Stimulated activated CD4-positive, alpha-beta T cell treated with anti-CD3 and anti-CD28 coated beads, Interleukin-2, amount 100 ng/mL, for 24 hours (primary cell): ENCODE measurements at regions not wholly inside any gene's neighbourhood (a gene's known extent, or its start where the extent isn't known, plus 50 kb on each side); places are given as distances from the start of the nearest gene placed in this dataset.

Experiments
- DNase-seq, 2 donors: peaks; one replicate each; pipeline ENCODE4 v3.0.0-alpha.2; 2020

- no peak for DNase-seq
Observed at GRCh38 chr5:35477911-35478310, 139.8 kb upstream of the SPEF2 start.

DNA sequence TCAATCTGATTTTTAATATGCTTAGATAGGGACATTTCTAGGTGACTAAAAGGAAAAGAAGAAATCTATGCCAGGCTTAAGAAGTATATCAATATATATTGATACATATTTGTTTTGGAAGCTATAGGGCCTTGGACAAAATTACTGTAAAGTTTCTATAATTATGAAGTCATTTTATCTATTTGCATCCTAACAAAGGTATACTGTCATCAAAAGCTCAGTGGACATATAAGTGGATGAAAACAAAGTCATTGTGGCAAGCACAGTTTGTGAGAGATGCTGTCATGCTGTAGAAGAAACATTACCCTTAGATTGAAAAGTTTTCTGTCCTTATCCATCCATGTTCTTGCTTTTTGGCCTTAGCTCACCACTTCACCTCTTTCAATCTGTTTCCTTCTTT, 140.3 kb upstream of the SPEF2 start:
- no peak for DNase-seq

- no peak for DNase-seq
Observed at GRCh38 chr5:35476797-35477196, 140.9 kb upstream of the SPEF2 start.

DNA sequence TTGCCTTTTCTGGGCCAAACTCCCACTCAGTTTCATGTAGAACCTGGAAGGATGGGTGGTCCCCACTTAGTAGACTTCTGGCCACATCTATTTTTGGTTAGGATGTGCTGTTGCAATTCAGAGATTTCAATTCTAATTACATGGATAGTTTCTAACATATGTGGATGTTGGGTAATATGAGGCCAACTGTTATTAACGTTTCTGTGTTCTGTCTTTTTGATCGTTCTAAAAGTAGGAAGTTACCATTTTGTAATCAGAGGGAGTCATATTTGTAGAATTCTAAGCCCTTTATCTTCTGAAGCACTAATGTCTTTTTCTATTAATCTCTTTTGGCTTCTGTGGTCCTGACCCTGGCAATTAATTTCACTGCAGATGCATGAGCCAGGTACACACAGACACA, 141.6 kb upstream of the SPEF2 start:
- DNase-seq = no peak

- DNase-seq = no peak
Observed at GRCh38 chr5:35473589-35473988, 144.1 kb upstream of the SPEF2 start.

DNA sequence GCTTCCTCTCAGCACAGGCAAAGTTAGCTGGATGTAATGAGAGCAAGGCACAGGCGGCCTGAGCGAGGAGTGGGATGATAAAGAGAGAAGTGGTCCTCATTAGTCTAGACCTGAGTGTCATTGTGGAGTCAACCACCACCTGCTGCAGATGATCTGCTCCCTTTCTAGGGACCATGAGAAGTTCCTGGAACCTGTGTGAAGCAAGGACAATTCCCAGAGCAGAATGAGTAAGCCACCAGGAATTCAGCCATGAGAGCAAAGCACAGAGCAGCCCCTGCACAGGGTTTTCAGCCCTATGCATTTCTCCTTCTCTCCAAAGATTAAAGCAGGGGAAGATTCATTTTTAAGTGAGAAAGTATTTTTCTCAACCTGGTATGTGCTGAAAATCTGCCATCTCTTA, 146.8 kb upstream of the SPEF2 start:
- DNase-seq = no peak

- DNase-seq = no peak
Observed at GRCh38 chr5:35468811-35469210, 148.9 kb upstream of the SPEF2 start.

DNA sequence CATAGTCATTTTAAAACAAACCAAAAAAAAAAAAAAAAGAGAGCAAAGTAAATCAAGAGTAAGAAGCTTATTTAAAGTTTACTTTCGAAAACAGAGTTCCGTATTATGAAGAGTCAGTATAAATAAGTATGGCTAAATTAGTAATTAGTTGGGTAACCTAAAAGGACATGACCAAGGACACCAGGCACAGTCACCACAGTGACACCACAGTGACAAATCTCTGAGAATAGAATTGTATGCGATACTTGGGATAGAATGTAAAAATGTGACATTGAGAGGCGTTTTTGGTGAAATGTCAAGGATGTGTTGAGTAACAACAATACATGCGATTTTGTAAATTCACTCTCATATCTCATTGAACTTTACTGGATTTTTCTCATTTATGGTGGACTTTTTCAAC, 150.9 kb upstream of the SPEF2 start:
- DNase-seq = no peak

DNA sequence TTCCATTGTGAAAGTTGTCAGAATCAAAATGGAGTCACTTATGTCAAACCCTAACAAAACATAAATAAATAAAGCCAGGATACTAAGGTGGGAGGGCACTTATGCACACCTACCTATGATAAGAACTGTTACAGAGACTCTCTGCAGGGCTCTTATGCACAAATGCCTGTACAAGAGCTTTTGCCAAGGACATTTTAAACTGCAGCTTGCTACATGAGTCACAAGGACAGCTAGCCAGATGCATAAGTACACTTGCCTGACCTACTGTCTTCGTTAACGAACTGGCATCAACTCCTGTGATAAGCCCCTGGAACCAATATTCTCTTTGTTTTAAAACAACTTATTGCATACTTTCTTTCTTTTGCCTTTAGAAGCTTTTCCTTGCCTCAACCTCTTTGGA, 152.9 kb upstream of the SPEF2 start:
- DNase-seq = no peak

GRCh38 chr5:35461530-35461929, 156.1 kb upstream of the SPEF2 start:
- DNase-seq = no peak

DNA sequence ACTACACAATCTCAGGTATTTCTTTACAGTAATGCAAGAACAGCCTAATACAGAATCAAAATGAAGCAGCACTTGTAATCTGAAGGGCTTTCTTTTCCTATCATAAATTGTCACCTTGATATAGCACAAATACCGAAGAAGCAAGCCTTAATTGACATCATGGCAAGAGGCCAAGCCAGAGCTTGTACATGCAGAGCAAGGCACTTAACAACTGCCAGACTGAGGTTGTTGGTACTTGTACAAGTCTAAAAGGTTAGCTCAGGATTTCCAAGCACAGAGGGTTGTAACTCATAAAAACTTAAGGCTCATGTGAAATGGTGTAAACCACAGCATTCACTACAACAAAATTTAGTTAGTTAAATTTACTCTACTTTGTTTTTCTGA, 158.8 kb upstream of the SPEF2 start:
- no peak for DNase-seq

GRCh38 chr5:35457912-35458823, 159.5 kb upstream of the SPEF2 start:
- DNase-seq = no peak

DNA sequence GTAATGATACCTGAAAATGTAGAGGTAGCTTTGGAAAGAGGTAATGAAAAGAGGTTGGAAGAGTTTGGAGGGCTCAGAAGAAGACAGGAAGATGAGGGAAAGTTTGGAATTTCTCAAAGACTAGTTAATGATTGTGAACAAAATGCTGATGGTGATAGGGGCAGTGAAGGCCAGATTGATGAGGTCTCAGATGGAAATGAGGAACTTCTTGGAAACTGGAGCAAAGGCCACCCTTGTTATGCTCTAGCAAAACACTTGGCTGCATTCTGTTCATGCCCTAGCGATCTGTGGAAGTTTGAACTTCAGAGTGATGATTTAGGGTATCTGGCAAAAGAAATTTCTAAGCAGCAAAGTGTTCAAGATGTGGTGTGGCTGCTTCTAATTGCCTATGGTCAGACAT, 161.2 kb upstream of the SPEF2 start:
- no peak for DNase-seq

DNA sequence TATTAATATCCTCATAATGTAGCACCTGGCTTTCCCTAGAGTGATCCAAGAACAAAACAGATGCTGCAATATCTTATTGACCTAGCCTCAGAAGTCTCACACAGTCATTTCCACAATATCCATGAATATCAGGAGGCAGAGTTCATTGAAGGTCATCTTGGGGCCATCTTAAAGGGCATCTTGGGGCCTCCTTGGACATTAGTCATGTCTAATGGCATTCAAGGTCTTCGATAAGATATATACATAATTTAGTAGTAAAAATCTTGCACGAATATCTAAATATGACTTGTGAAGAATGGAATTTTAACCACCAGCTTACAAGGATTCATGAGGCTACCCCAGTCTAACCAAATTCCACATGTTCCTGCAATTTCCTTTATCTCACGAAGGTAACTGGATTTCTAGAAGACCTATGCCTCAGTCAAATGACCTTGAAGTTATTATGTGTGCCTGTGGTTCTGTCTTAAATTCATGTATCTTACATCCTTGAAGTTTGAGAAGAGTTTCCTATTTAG, 163.6 kb upstream of the SPEF2 start:
- DNase-seq = no peak

GRCh38 chr5:35443803-35444595, 173.7 kb upstream of the SPEF2 start:
- DNase-seq = no peak

- no peak for DNase-seq
Observed at GRCh38 chr5:35442885-35443639, 174.6 kb upstream of the SPEF2 start.

- no peak for DNase-seq
Observed at GRCh38 chr5:35440409-35440808, 177.3 kb upstream of the SPEF2 start.

DNA sequence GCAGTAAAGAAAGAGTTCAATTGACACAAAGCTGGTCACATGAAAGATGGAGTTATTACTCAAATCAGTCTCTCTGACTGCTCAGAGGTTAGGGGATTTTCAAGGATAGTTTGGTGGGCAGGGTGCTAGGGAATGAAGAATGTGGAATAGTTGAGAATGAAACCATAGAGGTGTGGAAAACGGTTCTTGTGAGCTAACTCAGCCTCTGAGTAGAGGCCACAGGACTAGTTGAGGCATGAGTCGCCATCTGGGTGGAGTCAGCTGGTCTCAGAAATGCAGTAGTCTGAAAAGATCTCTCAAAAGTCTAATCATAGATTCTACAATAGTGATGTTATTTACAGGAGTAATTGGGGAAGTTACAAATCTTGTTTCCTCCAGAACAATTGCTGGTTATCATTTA, 178.9 kb upstream of the SPEF2 start:
- DNase-seq = no peak

DNA sequence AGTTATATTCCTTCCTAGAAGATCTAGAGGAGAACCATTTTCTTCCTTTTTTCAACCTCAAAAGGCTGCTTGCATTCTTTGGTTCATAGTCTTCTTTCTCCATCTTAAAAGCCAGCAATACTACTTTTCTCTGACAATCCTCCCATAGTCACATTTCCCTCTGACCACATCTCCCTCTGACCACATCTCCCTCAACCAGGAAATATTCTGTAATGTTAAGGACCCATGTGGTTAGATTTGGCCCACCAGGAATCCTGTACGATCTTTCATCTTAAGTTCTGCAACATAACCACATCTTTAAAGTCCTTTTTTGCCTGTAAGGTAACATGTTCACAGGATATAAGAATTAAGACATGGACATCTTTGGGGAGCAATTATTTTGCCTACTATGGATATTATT, 179.4 kb upstream of the SPEF2 start:
- no peak for DNase-seq

- DNase-seq = no peak
Observed at GRCh38 chr5:35436400-35437057, 181.1 kb upstream of the SPEF2 start.

DNA sequence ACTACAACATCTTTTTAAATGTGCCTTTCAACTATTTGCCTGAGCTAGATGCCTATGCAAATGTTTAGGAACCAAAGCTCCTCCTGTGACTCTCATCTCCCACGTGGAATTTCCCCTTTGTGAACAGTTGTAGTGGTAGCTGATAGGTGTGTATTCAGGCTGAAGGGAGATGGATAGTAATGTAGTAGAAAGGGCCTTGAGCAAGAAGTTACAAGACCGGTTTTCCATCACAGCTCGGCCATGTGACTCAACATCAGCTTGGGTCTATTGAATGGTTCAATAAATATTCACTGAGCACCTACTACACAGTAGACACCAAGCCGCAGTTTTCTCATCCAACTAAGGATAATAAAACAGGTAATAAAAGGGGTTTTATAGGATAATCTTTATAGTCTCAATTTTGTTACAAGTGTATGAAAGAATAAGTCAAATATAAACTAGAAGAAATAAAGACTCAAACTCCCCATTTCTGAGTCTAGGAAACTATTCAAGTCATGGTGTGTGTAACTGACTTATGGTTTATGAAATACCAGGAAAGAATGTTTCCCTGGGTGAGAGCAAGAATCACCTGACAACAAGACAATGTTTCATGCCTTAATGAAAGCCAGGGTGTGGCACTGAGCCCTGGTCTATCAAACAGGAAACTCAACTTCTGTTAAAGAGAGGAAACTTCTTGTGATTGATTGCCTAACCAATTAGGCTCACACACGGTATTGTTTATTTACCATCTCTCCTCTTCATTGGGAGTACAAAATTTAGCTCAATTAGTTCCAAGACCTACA, 187.1 kb upstream of the SPEF2 start:
- no peak for DNase-seq

DNA sequence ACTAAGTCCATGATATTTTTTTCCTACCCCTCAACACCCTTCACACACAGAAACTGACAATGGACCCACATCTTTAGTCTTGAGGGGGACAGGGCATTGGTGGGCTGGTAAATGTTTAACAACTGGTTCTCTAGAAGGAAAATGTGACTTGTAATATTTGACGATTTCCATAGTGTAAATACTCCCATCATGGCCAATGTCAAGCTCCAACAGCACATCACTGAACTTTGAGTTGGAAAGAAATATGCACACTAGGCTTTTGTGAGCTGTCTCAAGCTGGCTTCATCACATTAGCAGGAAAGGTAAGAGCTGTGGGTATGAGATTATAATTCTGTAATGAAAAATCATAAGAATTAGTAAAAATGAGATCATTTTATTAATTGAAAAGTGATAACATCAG, 189.9 kb upstream of the PRLR start:
- no peak for DNase-seq
